ENCODE measurements at regions not wholly inside any gene's neighbourhood (a gene's known extent, or its start where the extent isn't known, plus 50 kb on each side); places are given as distances from the start of the nearest gene placed in this dataset.
A peak's percentile ranks its signal among the peaks of the same experiment; 100 is the strongest.
"Not testable (repeated sequence)": the region's sequence is repeated elsewhere in the genome, so short reads cannot be mapped to it uniquely, and the experiment has no call there.

GRCh38 chr7:121620953-121621606, 225.0 kb upstream of the FAM3C start:
- peaks cover 0 to 3% of the 10 kb centered on the region in 2 donors for H3K4me1 ChIP-seq (ENCODE audit: control insufficient read depth in 1 of 2, insufficient read depth in 2 of 2, low read length in 2 of 2)
- no peak overlapping the region for H3K4me3 ChIP-seq (ENCODE audit: low read length in 2 of 2)
- no peaks in the 10 kb centered on the region for H3K9me3 ChIP-seq (ENCODE audit: control insufficient read depth, low read length)
- intact Hi-C loops (cut with DNase I) = no loop called here
- DNase-seq (no peak), ATAC-seq (ENCODE audit: low FRiP score) (no peak)
- H3K36me3 ChIP-seq (ENCODE audit: control insufficient read depth in 1 of 2, insufficient read depth in 2 of 2, low read length in 1 of 2) = no peaks in the 10 kb centered on the region
- H3K27ac ChIP-seq (ENCODE audit: low read depth in 1 of 2, low read length in 2 of 2) = no peak overlapping the region
- H3K27me3 ChIP-seq (ENCODE audit: control insufficient read depth in 1 of 2, insufficient read depth in 2 of 2, low read length in 1 of 2) = no peaks in the 10 kb centered on the region
- 91% methylated on average over 11 of the region's 11 CpGs for WGBS, 2 donors

GRCh38 chr7:121620206-121620605, 224.1 kb upstream of the FAM3C start:
- no peaks in the 10 kb centered on the region for H3K9me3 ChIP-seq (ENCODE audit: control insufficient read depth, low read length)
- intact Hi-C loops (cut with DNase I) = no loop called here
- H3K4me1 ChIP-seq (ENCODE audit: control insufficient read depth in 1 of 2, insufficient read depth in 2 of 2, low read length in 2 of 2) = peaks cover 0 to 3% of the 10 kb centered on the region in 2 donors
- H3K36me3 ChIP-seq (ENCODE audit: control insufficient read depth in 1 of 2, insufficient read depth in 2 of 2, low read length in 1 of 2) = no peaks in the 10 kb centered on the region
- no peak for DNase-seq
- no peaks in the 10 kb centered on the region for H3K27me3 ChIP-seq (ENCODE audit: control insufficient read depth in 1 of 2, insufficient read depth in 2 of 2, low read length in 1 of 2)
- no peak overlapping the region for H3K4me3 ChIP-seq (ENCODE audit: low read length in 2 of 2)
- ATAC-seq (ENCODE audit: low FRiP score) = no peak
- WGBS, 2 donors = 28 to 34% methylated on average over 3 of the region's 3 CpGs
- no peak overlapping the region for H3K27ac ChIP-seq (ENCODE audit: low read depth in 1 of 2, low read length in 2 of 2)

- Histone ChIP-seq H3K27ac (ENCODE audit: low read depth in 1 of 2, low read length in 2 of 2) (no peak overlapping the region), H3K36me3 (ENCODE audit: control insufficient read depth in 1 of 2, insufficient read depth in 2 of 2, low read length in 1 of 2) (no peaks in the 10 kb centered on the region), H3K4me3 (ENCODE audit: low read length in 2 of 2) (no peak overlapping the region), H3K9me3 (ENCODE audit: control insufficient read depth, low read length) (no peaks in the 10 kb centered on the region), H3K4me1 (ENCODE audit: control insufficient read depth in 1 of 2, insufficient read depth in 2 of 2, low read length in 2 of 2) (peaks cover 0 to 2% of the 10 kb centered on the region in 2 donors), H3K27me3 (ENCODE audit: control insufficient read depth in 1 of 2, insufficient read depth in 2 of 2, low read length in 1 of 2) (no peaks in the 10 kb centered on the region)
- ATAC-seq (ENCODE audit: low FRiP score) (no peak), DNase-seq (no peak)
- WGBS, 2 donors = 89 to 95% methylated on average over 2 of the region's 2 CpGs
- intact Hi-C loops (cut with DNase I) = no loop called here
Measured at GRCh38 chr7:121618182-121618581, 222.1 kb upstream of the FAM3C start.

- no peak for ATAC-seq (ENCODE audit: low FRiP score)
- DNase-seq = no peak
- peaks cover 1% of the 10 kb centered on the region for H3K9me3 ChIP-seq (ENCODE audit: control insufficient read depth, low read length)
- H3K4me1 ChIP-seq (ENCODE audit: control insufficient read depth in 1 of 2, insufficient read depth in 2 of 2, low read length in 2 of 2) = no peaks in the 10 kb centered on the region
- 16 to 19% methylated on average over 1 of the region's 1 CpG for WGBS, 2 donors
- H3K4me3 ChIP-seq (ENCODE audit: low read length in 2 of 2) = no peak overlapping the region
- no peak overlapping the region for H3K27ac ChIP-seq (ENCODE audit: low read depth in 1 of 2, low read length in 2 of 2)
- no peaks in the 10 kb centered on the region for H3K36me3 ChIP-seq (ENCODE audit: control insufficient read depth in 1 of 2, insufficient read depth in 2 of 2, low read length in 1 of 2)
- intact Hi-C loops (cut with DNase I) = no loop called here
- H3K27me3 ChIP-seq (ENCODE audit: control insufficient read depth in 1 of 2, insufficient read depth in 2 of 2, low read length in 1 of 2) = no peaks in the 10 kb centered on the region
Measured at GRCh38 chr7:121610243-121610642, 214.1 kb upstream of the FAM3C start.

- H3K4me3 ChIP-seq (ENCODE audit: low read length in 2 of 2) = no peak overlapping the region
- H3K9me3 ChIP-seq (ENCODE audit: control insufficient read depth, low read length) = peaks cover 1% of the 10 kb centered on the region
- no peaks in the 10 kb centered on the region for H3K36me3 ChIP-seq (ENCODE audit: control insufficient read depth in 1 of 2, insufficient read depth in 2 of 2, low read length in 1 of 2)
- no peaks in the 10 kb centered on the region for H3K4me1 ChIP-seq (ENCODE audit: control insufficient read depth in 1 of 2, insufficient read depth in 2 of 2, low read length in 2 of 2)
- intact Hi-C loops (cut with DNase I) = no loop called here
- no peak for ATAC-seq (ENCODE audit: low FRiP score)
- no peaks in the 10 kb centered on the region for H3K27me3 ChIP-seq (ENCODE audit: control insufficient read depth in 1 of 2, insufficient read depth in 2 of 2, low read length in 1 of 2)
- no peak for DNase-seq
- H3K27ac ChIP-seq (ENCODE audit: low read depth in 1 of 2, low read length in 2 of 2) = no peak overlapping the region
Measured at GRCh38 chr7:121609208-121609607, 213.1 kb upstream of the FAM3C start.

GRCh38 chr7:121608785-121609184, 212.7 kb upstream of the FAM3C start:
- Histone ChIP-seq H3K9me3 (ENCODE audit: control insufficient read depth, low read length) (peaks cover 1% of the 10 kb centered on the region), H3K4me1 (ENCODE audit: control insufficient read depth in 1 of 2, insufficient read depth in 2 of 2, low read length in 2 of 2) (no peaks in the 10 kb centered on the region), H3K4me3 (ENCODE audit: low read length in 2 of 2) (no peak overlapping the region), H3K27ac (ENCODE audit: low read depth in 1 of 2, low read length in 2 of 2) (no peak overlapping the region), H3K36me3 (ENCODE audit: control insufficient read depth in 1 of 2, insufficient read depth in 2 of 2, low read length in 1 of 2) (no peaks in the 10 kb centered on the region), H3K27me3 (ENCODE audit: control insufficient read depth in 1 of 2, insufficient read depth in 2 of 2, low read length in 1 of 2) (no peaks in the 10 kb centered on the region)
- ATAC-seq (ENCODE audit: low FRiP score) = no peak
- no peak for DNase-seq
- WGBS, 2 donors = 66 to 69% methylated on average over 6 of the region's 6 CpGs
- intact Hi-C loops (cut with DNase I) = no loop called here

GRCh38 chr7:121608183-121608582, 212.1 kb upstream of the FAM3C start:
- DNase-seq; ATAC-seq (ENCODE audit: low FRiP score); H3K4me1 ChIP-seq (ENCODE audit: control insufficient read depth in 1 of 2, insufficient read depth in 2 of 2, low read length in 2 of 2); H3K36me3 ChIP-seq (ENCODE audit: control insufficient read depth in 1 of 2, insufficient read depth in 2 of 2, low read length in 1 of 2); H3K9me3 ChIP-seq (ENCODE audit: control insufficient read depth, low read length); H3K4me3 ChIP-seq (ENCODE audit: low read length in 2 of 2); intact Hi-C loops (cut with DNase I); H3K27me3 ChIP-seq (ENCODE audit: control insufficient read depth in 1 of 2, insufficient read depth in 2 of 2, low read length in 1 of 2); H3K27ac ChIP-seq (ENCODE audit: low read depth in 1 of 2, low read length in 2 of 2): not testable (repeated sequence)
- 93 to 95% methylated on average over 2 of the region's 2 CpGs for WGBS, 2 donors

- DNase-seq (no peak), ATAC-seq (ENCODE audit: low FRiP score) (no peak)
- H3K4me3 ChIP-seq (ENCODE audit: low read length in 2 of 2) = no peak overlapping the region
- H3K36me3 ChIP-seq (ENCODE audit: control insufficient read depth in 1 of 2, insufficient read depth in 2 of 2, low read length in 1 of 2) = no peaks in the 10 kb centered on the region
- H3K27ac ChIP-seq (ENCODE audit: low read depth in 1 of 2, low read length in 2 of 2) = no peak overlapping the region
- WGBS, 2 donors = 29 to 33% methylated on average over 3 of the region's 3 CpGs
- H3K4me1 ChIP-seq (ENCODE audit: control insufficient read depth in 1 of 2, insufficient read depth in 2 of 2, low read length in 2 of 2) = no peaks in the 10 kb centered on the region
- H3K9me3 ChIP-seq (ENCODE audit: control insufficient read depth, low read length) = no peaks in the 10 kb centered on the region
- intact Hi-C loops (cut with DNase I) = no loop called here
- no peaks in the 10 kb centered on the region for H3K27me3 ChIP-seq (ENCODE audit: control insufficient read depth in 1 of 2, insufficient read depth in 2 of 2, low read length in 1 of 2)
Measured at GRCh38 chr7:121605317-121605680, 209.2 kb upstream of the FAM3C start.

- ATAC-seq (ENCODE audit: low FRiP score) (peak; percentile 68), DNase-seq (no peak)
- Histone ChIP-seq H3K4me1 (ENCODE audit: control insufficient read depth in 1 of 2, insufficient read depth in 2 of 2, low read length in 2 of 2) (no peaks in the 10 kb centered on the region), H3K9me3 (ENCODE audit: control insufficient read depth, low read length) (no peaks in the 10 kb centered on the region), H3K27ac (ENCODE audit: low read depth in 1 of 2, low read length in 2 of 2) (no peak overlapping the region), H3K27me3 (ENCODE audit: control insufficient read depth in 1 of 2, insufficient read depth in 2 of 2, low read length in 1 of 2) (no peaks in the 10 kb centered on the region), H3K4me3 (ENCODE audit: low read length in 2 of 2) (no peak overlapping the region), H3K36me3 (ENCODE audit: control insufficient read depth in 1 of 2, insufficient read depth in 2 of 2, low read length in 1 of 2) (no peaks in the 10 kb centered on the region)
- 65 to 71% methylated on average over 2 of the region's 2 CpGs for WGBS, 2 donors
- intact Hi-C loops (cut with DNase I) = no loop called here
Measured at GRCh38 chr7:121604627-121605316, 208.7 kb upstream of the FAM3C start.

Data from aorta (tissue), 5 donors.